ENCODE measurements at regions not wholly inside any gene's neighbourhood (a gene's known extent, or its start where the extent isn't known, plus 50 kb on each side); places are given as distances from the start of the nearest gene placed in this dataset.

DNA sequence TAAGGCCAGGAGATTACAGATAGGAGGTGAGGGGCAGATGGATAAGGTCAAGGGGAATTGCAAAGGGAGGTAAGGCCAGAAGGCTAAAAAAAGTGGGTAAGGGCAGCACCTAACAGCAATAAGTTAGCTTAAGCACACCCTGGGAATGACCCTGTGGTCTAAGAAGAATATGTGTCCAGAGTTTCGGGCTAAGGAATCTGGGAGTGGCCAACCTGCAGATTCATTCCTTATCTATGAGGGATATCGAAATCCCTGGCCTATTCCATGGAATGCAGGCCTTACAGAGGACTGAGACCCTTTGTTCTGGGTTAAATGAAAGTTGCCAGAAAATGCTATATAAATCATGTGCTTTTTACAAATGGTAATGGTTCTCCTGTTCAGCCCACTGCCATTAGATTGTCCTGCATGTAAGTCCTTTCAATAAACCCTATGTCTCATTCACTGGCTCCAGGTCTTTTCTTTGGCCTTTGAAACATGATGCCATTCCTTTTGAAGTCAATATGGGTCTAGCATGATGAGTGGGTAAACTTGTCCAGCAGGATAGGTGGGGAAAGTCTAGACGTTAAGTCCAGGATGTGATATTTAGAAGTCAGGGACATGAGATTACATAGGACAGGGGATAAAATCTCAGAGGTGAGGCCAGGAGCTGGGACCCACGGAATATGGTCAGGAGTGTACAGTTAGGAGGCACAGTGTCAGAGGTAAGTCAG lies 226.2 kb downstream of the TACR3 start:
- TF ChIP-seq, protein P1, sequence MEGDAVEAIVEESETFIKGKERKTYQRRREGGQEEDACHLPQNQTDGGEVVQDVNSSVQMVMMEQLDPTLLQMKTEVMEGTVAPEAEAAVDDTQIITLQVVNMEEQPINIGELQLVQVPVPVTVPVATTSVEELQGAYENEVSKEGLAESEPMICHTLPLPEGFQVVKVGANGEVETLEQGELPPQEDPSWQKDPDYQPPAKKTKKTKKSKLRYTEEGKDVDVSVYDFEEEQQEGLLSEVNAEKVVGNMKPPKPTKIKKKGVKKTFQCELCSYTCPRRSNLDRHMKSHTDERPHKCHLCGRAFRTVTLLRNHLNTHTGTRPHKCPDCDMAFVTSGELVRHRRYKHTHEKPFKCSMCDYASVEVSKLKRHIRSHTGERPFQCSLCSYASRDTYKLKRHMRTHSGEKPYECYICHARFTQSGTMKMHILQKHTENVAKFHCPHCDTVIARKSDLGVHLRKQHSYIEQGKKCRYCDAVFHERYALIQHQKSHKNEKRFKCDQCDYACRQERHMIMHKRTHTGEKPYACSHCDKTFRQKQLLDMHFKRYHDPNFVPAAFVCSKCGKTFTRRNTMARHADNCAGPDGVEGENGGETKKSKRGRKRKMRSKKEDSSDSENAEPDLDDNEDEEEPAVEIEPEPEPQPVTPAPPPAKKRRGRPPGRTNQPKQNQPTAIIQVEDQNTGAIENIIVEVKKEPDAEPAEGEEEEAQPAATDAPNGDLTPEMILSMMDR (IDR thresholded peaks at IDR 0.05; ENCODE audit: low read length), result no peak
- TF ChIP-seq EZH2 (IDR thresholded peaks at IDR 0.05; ENCODE audit: borderline replicate concordance, low read length), result no peak

All from OCI-LY1 (cell line).